DOHH2 (cell line): ENCODE measurements at regions not wholly inside any gene's neighbourhood (a gene's known extent, or its start where the extent isn't known, plus 50 kb on each side); places are given as distances from the start of the nearest gene placed in this dataset.

Source experiments
- H3F3A ChIP-seq: fragments of 200-600 bp; sonication (generic), shearing (Covaris generic); 2 replicates; pipeline ENCODE4 v1.6.0; 2016; ENCODE audit warnings: antibody characterized with exemption, mild to moderate bottlenecking; ENCODE audit not compliant: control insufficient read depth, insufficient read depth
- H3K27ac ChIP-seq: fragments of 200-600 bp; sonication (generic); 2 replicates; pipeline ENCODE4 v1.5.1; 2014; ENCODE audit warnings: low read depth, mild to moderate bottlenecking, low read length, moderate library complexity
- H3K27me3 ChIP-seq: fragments of 200-600 bp; sonication (generic); 2 replicates; pipeline ENCODE4 v1.6.1; 2014; ENCODE audit warnings: mild to moderate bottlenecking, low read length, mixed read lengths; ENCODE audit not compliant: control insufficient read depth
- H3K36me3 ChIP-seq: fragments of 200-600 bp; sonication (generic); 2 replicates; pipeline ENCODE4 v1.6.1; 2014; ENCODE audit warnings: mild to moderate bottlenecking, low read length, moderate library complexity, mixed read lengths; ENCODE audit not compliant: control insufficient read depth
- H3K4me1 ChIP-seq: fragments of 200-600 bp; sonication (generic); 2 replicates; pipeline ENCODE4 v1.6.1; 2014; ENCODE audit warnings: mild to moderate bottlenecking, low read length, mixed read lengths; ENCODE audit not compliant: control insufficient read depth
- H3K4me2 ChIP-seq: fragments of 200-600 bp; sonication (generic); 2 replicates; pipeline ENCODE4 v1.6.0; 2014; ENCODE audit warnings: mild to moderate bottlenecking, low read length, moderate library complexity
- H3K4me3 ChIP-seq: fragments of 200-600 bp; sonication (generic); 2 replicates; pipeline ENCODE4 v1.5.1; 2014; ENCODE audit warnings: mild to moderate bottlenecking, low read length, mixed read lengths
- H3K79me2 ChIP-seq: fragments of 200-600 bp; sonication (generic); 2 replicates; pipeline ENCODE4 v1.6.1; 2014; ENCODE audit warnings: mild to moderate bottlenecking, low read length, mixed read lengths; ENCODE audit not compliant: control insufficient read depth
- H3K9me2 ChIP-seq: fragments of 200-600 bp; sonication (generic); replicated peaks from 2 replicates; pipeline ENCODE4 v1.6.1; 2014; ENCODE audit warnings: mild to moderate bottlenecking, low read length, mixed read lengths; ENCODE audit not compliant: control insufficient read depth
- H3K9me3 ChIP-seq: fragments of 200-600 bp; sonication (generic); 2 replicates; pipeline ENCODE4 v1.6.1; 2014; ENCODE audit warnings: antibody characterized with exemption, low read length, mixed read lengths; ENCODE audit not compliant: control insufficient read depth, insufficient read depth
- H4K20me1 ChIP-seq: fragments of 200-600 bp; sonication (generic); 2 replicates; pipeline ENCODE4 v1.6.0; 2014; ENCODE audit warnings: low read depth, mild to moderate bottlenecking, antibody characterized with exemption, low read length, moderate library complexity; ENCODE audit not compliant: control insufficient read depth, insufficient read depth
- EZH2phosphoT487 ChIP-seq: fragments of 200-600 bp; sonication (generic); IDR thresholded peaks from 2 replicates; pipeline ENCODE4 v1.6.1; 2017; ENCODE audit warnings: borderline replicate concordance, mild to moderate bottlenecking, antibody characterized with exemption, low read length, moderate library complexity, mixed read lengths
- TF ChIP-seq, protein P1 (sequence below): fragments of 200-600 bp; sonication (generic); IDR thresholded peaks from one replicate; pipeline ENCODE4 v1.5.1; 2014; ENCODE audit warnings: antibody characterized with exemption, mild to moderate bottlenecking, low read depth, low read length; ENCODE audit not compliant: poor library complexity, severe bottlenecking

DNA sequence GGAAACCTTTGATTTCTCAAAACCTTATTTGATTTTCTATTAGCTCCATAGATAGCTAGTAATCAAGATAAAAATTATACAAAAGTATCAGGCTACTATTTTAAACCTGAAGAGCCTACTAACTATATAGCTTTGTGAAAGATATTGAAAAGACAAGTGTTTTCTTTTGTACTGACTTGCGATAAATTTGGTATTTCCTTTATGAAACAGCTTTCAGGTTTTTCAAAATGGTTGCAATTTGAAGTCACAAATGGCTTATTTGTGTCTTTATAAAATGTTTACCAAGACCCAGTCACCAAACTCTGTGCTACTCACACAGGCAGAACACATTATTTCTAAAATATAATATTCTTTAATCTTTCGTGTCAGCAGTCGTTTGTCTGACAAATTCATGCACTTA, 167.5 kb upstream of the ALCAM start:
- TF ChIP-seq, protein P1, sequence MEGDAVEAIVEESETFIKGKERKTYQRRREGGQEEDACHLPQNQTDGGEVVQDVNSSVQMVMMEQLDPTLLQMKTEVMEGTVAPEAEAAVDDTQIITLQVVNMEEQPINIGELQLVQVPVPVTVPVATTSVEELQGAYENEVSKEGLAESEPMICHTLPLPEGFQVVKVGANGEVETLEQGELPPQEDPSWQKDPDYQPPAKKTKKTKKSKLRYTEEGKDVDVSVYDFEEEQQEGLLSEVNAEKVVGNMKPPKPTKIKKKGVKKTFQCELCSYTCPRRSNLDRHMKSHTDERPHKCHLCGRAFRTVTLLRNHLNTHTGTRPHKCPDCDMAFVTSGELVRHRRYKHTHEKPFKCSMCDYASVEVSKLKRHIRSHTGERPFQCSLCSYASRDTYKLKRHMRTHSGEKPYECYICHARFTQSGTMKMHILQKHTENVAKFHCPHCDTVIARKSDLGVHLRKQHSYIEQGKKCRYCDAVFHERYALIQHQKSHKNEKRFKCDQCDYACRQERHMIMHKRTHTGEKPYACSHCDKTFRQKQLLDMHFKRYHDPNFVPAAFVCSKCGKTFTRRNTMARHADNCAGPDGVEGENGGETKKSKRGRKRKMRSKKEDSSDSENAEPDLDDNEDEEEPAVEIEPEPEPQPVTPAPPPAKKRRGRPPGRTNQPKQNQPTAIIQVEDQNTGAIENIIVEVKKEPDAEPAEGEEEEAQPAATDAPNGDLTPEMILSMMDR = no peak
- no peak for TF ChIP-seq EZH2phosphoT487
- no peaks in the 10 kb centered on the region for H3K9me3 ChIP-seq
- H3F3A ChIP-seq = no peaks in the 10 kb centered on the region
- no peaks in the 10 kb centered on the region for H3K4me1 ChIP-seq
- H3K27me3 ChIP-seq = no peaks in the 10 kb centered on the region
- H3K79me2 ChIP-seq = no peaks in the 10 kb centered on the region
- H3K9me2 ChIP-seq = no peaks in the 10 kb centered on the region
- no peak overlapping the region for H3K27ac ChIP-seq
- no peak overlapping the region for H3K4me2 ChIP-seq
- no peaks in the 10 kb centered on the region for H3K36me3 ChIP-seq
- no peak overlapping the region for H3K4me3 ChIP-seq
- H4K20me1 ChIP-seq = no peaks in the 10 kb centered on the region

DNA sequence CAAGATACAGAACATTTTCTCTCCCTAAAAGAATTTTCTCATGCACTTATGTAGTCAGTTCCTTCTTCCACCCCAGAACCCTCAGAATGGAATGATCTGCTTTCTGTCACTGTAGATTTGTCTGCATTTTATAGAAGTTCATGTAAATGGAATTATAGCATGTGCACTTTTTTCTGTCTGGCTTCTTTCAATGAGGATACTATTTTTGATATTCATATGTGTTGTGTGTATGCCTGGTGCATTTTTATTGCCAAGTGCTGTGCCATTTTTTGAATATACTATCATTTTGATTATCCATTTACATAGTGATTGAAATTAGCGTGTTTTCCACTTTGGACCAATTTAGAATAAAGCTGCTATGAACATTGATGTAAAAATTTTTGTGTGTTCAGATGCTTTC, 156.6 kb upstream of the ALCAM start:
- no peaks in the 10 kb centered on the region for H3K9me2 ChIP-seq
- H3K9me3 ChIP-seq = no peaks in the 10 kb centered on the region

GRCh38 chr3:105214590-105214989, 152.1 kb upstream of the ALCAM start:
- Histone ChIP-seq H3K9me2 (no peaks in the 10 kb centered on the region), H3K27me3 (no peaks in the 10 kb centered on the region), H3K27ac (no peak overlapping the region), H3K79me2 (no peaks in the 10 kb centered on the region), H3K4me2 (no peak overlapping the region), H3K4me3 (no peak overlapping the region), H4K20me1 (no peaks in the 10 kb centered on the region), H3K9me3 (no peaks in the 10 kb centered on the region), H3F3A (no peaks in the 10 kb centered on the region), H3K36me3 (no peaks in the 10 kb centered on the region), H3K4me1 (no peaks in the 10 kb centered on the region)
- TF ChIP-seq, protein P1 = no peak
- TF ChIP-seq EZH2phosphoT487 = no peak

More for the DNA sequence above, 156.6 kb upstream of the ALCAM start:
- TF ChIP-seq, protein P1 = no peak
- TF ChIP-seq EZH2phosphoT487 = no peak
- Histone ChIP-seq H3K4me3 (no peak overlapping the region), H3F3A (no peaks in the 10 kb centered on the region), H4K20me1 (no peaks in the 10 kb centered on the region), H3K27ac (no peak overlapping the region), H3K4me2 (no peak overlapping the region), H3K27me3 (no peaks in the 10 kb centered on the region), H3K4me1 (no peaks in the 10 kb centered on the region), H3K36me3 (no peaks in the 10 kb centered on the region), H3K79me2 (no peaks in the 10 kb centered on the region)

GRCh38 chr3:105222568-105223093, 144.1 kb upstream of the ALCAM start:
- Histone ChIP-seq H3K9me3 (no peaks in the 10 kb centered on the region), H3K4me2 (no peak overlapping the region), H3K36me3 (no peaks in the 10 kb centered on the region), H3K27ac (no peak overlapping the region), H4K20me1 (no peaks in the 10 kb centered on the region), H3K4me1 (no peaks in the 10 kb centered on the region), H3F3A (no peaks in the 10 kb centered on the region), H3K4me3 (no peak overlapping the region), H3K79me2 (no peaks in the 10 kb centered on the region), H3K27me3 (no peaks in the 10 kb centered on the region), H3K9me2 (no peaks in the 10 kb centered on the region)
- TF ChIP-seq, protein P1 = no peak
- TF ChIP-seq EZH2phosphoT487 = no peak
